ENCODE measurements at regions not wholly inside any gene's neighbourhood (a gene's known extent, or its start where the extent isn't known, plus 50 kb on each side); places are given as distances from the start of the nearest gene placed in this dataset.
A peak's percentile ranks its signal among the peaks of the same experiment; 100 is the strongest.

GRCh38 chr6:126716826-126717509, 377.1 kb downstream of the CENPW start:
- H3K27me3 ChIP-seq (ENCODE audit: control insufficient read depth, insufficient read depth, low read length): no peaks in the 10 kb centered on the region
- no peak overlapping the region for H2AFZ ChIP-seq (ENCODE audit: low read length)
- TF ChIP-seq EZH2 (IDR thresholded peaks at IDR 0.05; ENCODE audit: low read length, missing control alignments) (no peak), CTCF (conservative IDR thresholded peaks at IDR 0.05 in 1 of 2, IDR thresholded peaks at IDR 0.05 in 1 of 2; ENCODE audit: low read depth in 1 of 2, low read length in 2 of 2) (no peak)
- no peak overlapping the region for H3K4me2 ChIP-seq (ENCODE audit: extremely low read depth, insufficient read depth, low read length)
- peaks cover 8% of the 10 kb centered on the region for H3K4me1 ChIP-seq (ENCODE audit: control insufficient read depth, extremely low read depth, insufficient read depth, low read length)
- H3K79me2 ChIP-seq (ENCODE audit: control insufficient read depth, insufficient read depth, low read length): no peaks in the 10 kb centered on the region
- no peak overlapping the region for H3K27ac ChIP-seq (ENCODE audit: insufficient read depth, low read length)
- H3K9me3 ChIP-seq (ENCODE audit: control insufficient read depth, insufficient read depth, low read depth, low read length): no peaks in the 10 kb centered on the region
- H3K9ac ChIP-seq (ENCODE audit: insufficient read depth, low read length): no peak overlapping the region
- no peak overlapping the region for H3K4me3 ChIP-seq (replicated peaks in 1 of 4; ENCODE audit: control extremely low read depth in 1 of 4, insufficient read depth in 1 of 4, low read depth in 3 of 4, low read length in 4 of 4)
- DNase-seq (ENCODE audit: low read depth in 2 of 2): peak in 1 of 2 donors; percentile 8
- H4K20me1 ChIP-seq (ENCODE audit: control insufficient read depth, extremely low read depth, insufficient read depth, low read length): no peaks in the 10 kb centered on the region
- H3K36me3 ChIP-seq (ENCODE audit: control insufficient read depth, insufficient read depth, low read length): peaks cover 2% of the 10 kb centered on the region

GRCh38 chr6:126718600-126719327, 378.8 kb downstream of the CENPW start:
- H3K9me3 ChIP-seq (ENCODE audit: control insufficient read depth, insufficient read depth, low read depth, low read length): no peaks in the 10 kb centered on the region
- no peak overlapping the region for H3K4me2 ChIP-seq (ENCODE audit: extremely low read depth, insufficient read depth, low read length)
- peaks cover 2% of the 10 kb centered on the region for H3K36me3 ChIP-seq (ENCODE audit: control insufficient read depth, insufficient read depth, low read length)
- H3K27me3 ChIP-seq (ENCODE audit: control insufficient read depth, insufficient read depth, low read length): no peaks in the 10 kb centered on the region
- H3K27ac ChIP-seq (ENCODE audit: insufficient read depth, low read length): no peak overlapping the region
- H4K20me1 ChIP-seq (ENCODE audit: control insufficient read depth, extremely low read depth, insufficient read depth, low read length): no peaks in the 10 kb centered on the region
- TF ChIP-seq EZH2 (IDR thresholded peaks at IDR 0.05; ENCODE audit: low read length, missing control alignments): no peak
- no peak for TF ChIP-seq CTCF (conservative IDR thresholded peaks at IDR 0.05 in 1 of 2, IDR thresholded peaks at IDR 0.05 in 1 of 2; ENCODE audit: low read depth in 1 of 2, low read length in 2 of 2)
- no peak overlapping the region for H2AFZ ChIP-seq (ENCODE audit: low read length)
- no peak for DNase-seq (ENCODE audit: low read depth in 2 of 2)
- H3K79me2 ChIP-seq (ENCODE audit: control insufficient read depth, insufficient read depth, low read length): no peaks in the 10 kb centered on the region
- no peak overlapping the region for H3K9ac ChIP-seq (ENCODE audit: insufficient read depth, low read length)
- H3K4me1 ChIP-seq (ENCODE audit: control insufficient read depth, extremely low read depth, insufficient read depth, low read length): peaks cover 8% of the 10 kb centered on the region
- H3K4me3 ChIP-seq (replicated peaks in 1 of 4; ENCODE audit: control extremely low read depth in 1 of 4, insufficient read depth in 1 of 4, low read depth in 3 of 4, low read length in 4 of 4): no peak overlapping the region

GRCh38 chr6:126720304-126720703, 380.4 kb downstream of the CENPW start:
- no peak overlapping the region for H3K4me3 ChIP-seq (replicated peaks in 1 of 4; ENCODE audit: control extremely low read depth in 1 of 4, insufficient read depth in 1 of 4, low read depth in 3 of 4, low read length in 4 of 4)
- H3K4me2 ChIP-seq (ENCODE audit: extremely low read depth, insufficient read depth, low read length): peak overlapping the region; percentile 23
- no peak overlapping the region for H2AFZ ChIP-seq (ENCODE audit: low read length)
- H4K20me1 ChIP-seq (ENCODE audit: control insufficient read depth, extremely low read depth, insufficient read depth, low read length): no peaks in the 10 kb centered on the region
- H3K36me3 ChIP-seq (ENCODE audit: control insufficient read depth, insufficient read depth, low read length): peaks cover 2% of the 10 kb centered on the region
- DNase-seq (ENCODE audit: low read depth in 2 of 2): peak; percentile 26 to 68
- no peak for TF ChIP-seq EZH2 (IDR thresholded peaks at IDR 0.05; ENCODE audit: low read length, missing control alignments)
- no peak for TF ChIP-seq CTCF (conservative IDR thresholded peaks at IDR 0.05 in 1 of 2, IDR thresholded peaks at IDR 0.05 in 1 of 2; ENCODE audit: low read depth in 1 of 2, low read length in 2 of 2)
- no peaks in the 10 kb centered on the region for H3K27me3 ChIP-seq (ENCODE audit: control insufficient read depth, insufficient read depth, low read length)
- no peaks in the 10 kb centered on the region for H3K9me3 ChIP-seq (ENCODE audit: control insufficient read depth, insufficient read depth, low read depth, low read length)
- H3K27ac ChIP-seq (ENCODE audit: insufficient read depth, low read length): peak overlapping the region; percentile 41
- H3K9ac ChIP-seq (ENCODE audit: insufficient read depth, low read length): no peak overlapping the region
- H3K4me1 ChIP-seq (ENCODE audit: control insufficient read depth, extremely low read depth, insufficient read depth, low read length): peaks cover 8% of the 10 kb centered on the region
- no peaks in the 10 kb centered on the region for H3K79me2 ChIP-seq (ENCODE audit: control insufficient read depth, insufficient read depth, low read length)
